ENCODE measurements at regions not wholly inside any gene's neighbourhood (a gene's known extent, or its start where the extent isn't known, plus 50 kb on each side); places are given as distances from the start of the nearest gene placed in this dataset.
A peak's percentile ranks its signal among the peaks of the same experiment; 100 is the strongest.
"Not testable (repeated sequence)": the region's sequence is repeated elsewhere in the genome, so short reads cannot be mapped to it uniquely, and the experiment has no call there.

- no peak for DNase-seq (ENCODE audit: low read depth)
Measured at GRCh38 chr6:4412077-4412476, 276.7 kb upstream of the ECI2 start.

- DNase-seq (ENCODE audit: low read depth), result not testable (repeated sequence)
Measured at GRCh38 chr6:4407710-4408109, 272.3 kb upstream of the ECI2 start.

DNA sequence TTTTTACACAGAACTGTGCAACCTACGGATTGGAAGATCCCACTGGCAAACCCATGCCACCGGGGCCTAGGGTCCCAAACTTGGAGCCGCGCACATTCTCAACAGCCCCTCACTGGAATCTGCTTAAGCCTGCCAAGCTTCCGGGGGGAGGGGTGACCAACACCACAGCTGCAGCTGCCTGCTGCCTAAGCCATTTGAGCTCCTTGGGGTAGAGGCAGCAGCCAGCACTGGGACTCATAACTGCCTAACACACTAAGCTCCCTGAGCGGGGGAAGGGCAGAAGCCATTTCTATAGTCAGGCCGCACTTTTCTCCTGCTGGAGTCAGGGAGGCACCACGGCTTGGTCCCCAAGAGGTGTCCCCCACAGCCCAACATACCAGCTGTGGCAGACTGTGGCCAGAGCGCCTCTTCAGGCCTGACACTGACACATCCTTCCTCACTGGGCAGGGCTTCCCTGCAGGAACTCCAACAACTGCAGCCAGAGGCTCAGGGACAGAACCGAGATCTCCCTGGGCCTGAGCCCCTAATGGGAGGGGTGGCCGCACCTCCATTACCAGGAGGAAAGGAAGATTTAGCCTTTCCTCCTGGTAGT, 270.3 kb upstream of the ECI2 start:
- DNase-seq (ENCODE audit: low read depth), result no peak

DNA sequence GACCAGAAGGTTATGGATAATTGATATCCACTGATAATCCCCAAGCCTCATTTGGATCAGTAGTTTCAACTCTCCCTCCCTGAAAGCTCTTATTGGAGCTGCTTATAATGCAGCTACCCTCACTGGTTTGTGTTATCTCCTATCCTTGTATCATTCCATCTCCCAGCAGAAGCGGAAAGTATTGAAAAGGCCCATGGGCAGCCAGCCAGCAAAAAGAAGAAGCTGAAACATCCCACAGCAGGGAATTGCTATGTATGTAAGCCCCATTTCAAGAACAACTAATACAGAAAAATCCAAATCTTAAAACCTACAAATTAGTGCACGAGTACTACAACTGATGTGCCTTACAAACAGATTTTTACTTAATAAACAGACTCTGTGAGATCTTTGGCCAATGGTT, 269.0 kb upstream of the ECI2 start:
- no peak for DNase-seq (ENCODE audit: low read depth)

DNA sequence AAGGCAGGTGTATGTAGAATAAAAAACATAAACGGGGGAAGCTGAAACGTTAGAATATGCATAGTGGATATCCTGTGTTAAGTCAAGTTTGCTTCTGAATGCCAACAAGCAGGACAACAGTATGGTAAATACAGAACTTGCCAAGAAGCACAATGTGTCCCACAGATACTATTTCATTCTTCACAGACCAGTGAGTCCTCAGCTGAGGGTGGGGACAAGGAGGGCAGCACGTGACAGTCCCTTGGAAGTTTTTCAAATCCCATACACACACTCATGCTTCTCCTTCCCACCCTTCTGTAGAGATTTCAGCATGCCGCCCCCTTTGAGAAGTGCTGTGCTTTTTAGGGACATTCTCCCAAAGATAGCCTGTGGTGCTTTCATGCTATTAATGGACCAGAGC, 268.5 kb upstream of the ECI2 start:
- DNase-seq (ENCODE audit: low read depth), result no peak

GRCh38 chr6:4403023-4403752, 267.8 kb upstream of the ECI2 start:
- DNase-seq (ENCODE audit: low read depth), result no peak

DNA sequence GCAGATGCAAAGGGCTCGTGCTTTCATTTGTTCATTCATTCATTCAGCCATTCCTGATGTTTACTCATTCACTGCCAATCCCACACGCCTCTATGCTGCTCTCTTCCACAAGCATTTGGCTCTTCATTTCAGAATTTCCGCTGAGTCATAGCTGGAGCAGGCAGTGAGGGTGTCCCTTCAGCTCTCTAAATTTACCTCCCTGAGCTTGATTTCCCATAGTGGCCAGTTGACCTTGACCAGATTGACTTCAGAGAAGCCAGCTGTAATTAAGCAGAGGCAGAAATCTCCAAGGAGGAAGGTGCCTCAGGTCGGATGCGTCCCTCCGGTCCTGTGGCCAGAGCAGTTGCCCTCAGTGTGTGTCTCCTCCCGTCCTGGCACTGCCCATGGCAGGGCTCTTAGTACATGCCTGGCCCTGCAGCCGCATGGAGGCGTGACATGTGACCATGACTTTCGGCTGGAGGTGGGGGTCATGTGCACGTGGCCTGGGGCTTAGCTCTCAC, 267.2 kb upstream of the ECI2 start:
- peak; percentile 96 for DNase-seq (ENCODE audit: low read depth)

DNA sequence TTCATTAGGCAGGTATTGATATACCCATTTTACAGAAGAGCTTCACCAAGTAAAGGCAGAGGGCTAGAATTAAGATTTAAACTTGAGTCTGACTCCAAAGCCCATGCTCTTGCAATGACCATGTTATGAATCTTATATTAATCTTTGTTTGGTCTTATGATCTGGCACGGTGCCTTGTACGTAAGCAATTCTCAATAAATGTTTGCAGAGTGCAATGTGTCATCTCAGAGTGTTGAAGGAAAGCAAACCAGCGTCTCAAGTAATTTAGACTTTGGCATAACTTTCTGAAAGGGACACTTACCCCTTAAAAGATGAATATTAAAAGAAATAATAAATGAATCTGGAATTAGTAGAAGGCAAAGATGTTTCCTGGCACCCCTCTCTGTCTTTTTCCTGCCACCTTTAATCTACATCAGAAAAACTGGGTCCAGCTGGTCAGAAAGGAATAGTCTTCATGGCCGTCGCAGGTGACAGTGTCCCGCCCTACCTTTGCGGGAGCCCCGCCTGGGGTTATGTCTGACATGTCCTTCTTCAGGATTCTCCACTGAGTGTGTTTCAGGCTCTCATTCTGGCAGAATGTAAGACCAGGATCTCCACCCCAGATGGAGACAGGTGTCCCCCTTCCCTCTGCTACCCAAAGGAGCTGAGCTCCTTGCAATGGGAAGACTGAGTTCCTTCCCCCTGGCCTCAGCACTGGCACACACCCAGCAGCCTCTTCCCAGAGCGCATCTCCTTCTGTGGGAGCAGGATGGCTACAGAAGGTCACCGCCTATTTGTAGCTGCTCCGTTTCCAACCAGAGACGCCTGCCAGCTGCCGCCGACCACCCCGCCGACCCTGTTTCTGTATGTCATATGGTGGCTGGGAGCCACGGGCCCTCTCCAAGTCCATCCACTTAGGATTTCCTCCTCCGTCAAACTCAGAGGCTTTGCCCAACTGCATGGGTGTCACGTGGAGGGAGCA, 266.3 kb upstream of the ECI2 start:
- DNase-seq (ENCODE audit: low read depth), result peak; percentile 40

- DNase-seq (ENCODE audit: low read depth), result no peak
Measured at GRCh38 chr6:4399656-4400055, 264.3 kb upstream of the ECI2 start.

GRCh38 chr6:4398791-4399190, 263.4 kb upstream of the ECI2 start:
- no peak for DNase-seq (ENCODE audit: low read depth)

DNA sequence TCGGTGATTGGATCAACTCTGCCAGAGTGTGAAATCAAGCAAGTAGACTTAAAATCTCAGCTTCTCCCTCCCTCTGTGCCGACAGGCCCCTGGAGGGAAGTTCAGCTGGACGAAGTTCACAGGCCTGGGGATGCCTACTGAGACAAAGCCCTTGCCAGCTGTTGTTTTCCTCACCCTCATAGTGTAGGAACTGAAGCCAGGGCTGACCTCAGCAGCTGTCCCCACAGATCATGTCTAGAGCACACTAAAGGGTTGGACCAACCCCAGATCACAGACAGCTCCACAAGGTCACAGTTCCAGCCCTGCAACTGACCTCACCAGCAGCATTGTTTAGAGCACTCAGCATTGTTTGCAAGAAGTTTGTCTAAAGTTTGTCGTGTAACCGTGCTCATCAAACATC, 261.9 kb upstream of the ECI2 start:
- no peak for DNase-seq (ENCODE audit: low read depth)

GRCh38 chr6:4396044-4396443, 260.7 kb upstream of the ECI2 start:
- no peak for DNase-seq (ENCODE audit: low read depth)

DNA sequence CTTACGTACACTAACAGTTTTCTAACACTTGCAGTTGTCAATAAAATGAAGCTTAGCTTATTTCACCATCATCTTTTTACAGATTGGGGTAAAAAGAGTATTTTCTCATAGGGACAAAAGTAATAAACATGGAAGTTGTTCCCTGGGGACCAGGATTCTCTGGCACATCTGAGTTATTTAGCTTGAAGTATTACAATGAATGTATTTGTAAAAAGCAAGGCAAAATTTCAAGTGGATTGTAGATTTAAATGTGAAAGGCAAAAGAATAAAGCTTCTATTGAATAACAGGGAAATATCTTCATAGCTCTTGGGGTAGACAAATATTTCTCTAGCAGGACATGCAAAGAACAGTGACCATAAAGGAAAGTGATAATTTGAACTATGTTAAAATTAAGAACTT, 260.0 kb upstream of the ECI2 start:
- DNase-seq (ENCODE audit: low read depth), result no peak

DNA sequence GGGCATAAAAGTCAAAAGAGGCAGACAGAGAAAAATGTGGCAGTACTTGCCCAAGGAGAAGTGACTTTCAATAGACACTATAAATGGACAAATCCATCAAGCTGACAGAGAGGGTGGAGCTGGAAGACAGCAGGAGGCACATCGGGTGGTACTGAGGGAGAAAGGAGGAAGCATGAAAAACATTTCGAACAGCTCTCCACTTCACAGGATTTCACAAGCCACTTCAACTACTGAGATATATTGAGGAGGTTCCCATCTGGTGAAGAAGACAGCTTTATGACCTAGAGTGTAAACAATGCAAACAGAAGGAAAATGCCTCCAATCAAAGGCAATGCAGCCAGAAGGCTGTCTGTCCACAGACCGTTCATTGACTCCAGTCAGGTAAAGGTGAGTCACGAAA, 259.4 kb upstream of the ECI2 start:
- no peak for DNase-seq (ENCODE audit: low read depth)

DNA sequence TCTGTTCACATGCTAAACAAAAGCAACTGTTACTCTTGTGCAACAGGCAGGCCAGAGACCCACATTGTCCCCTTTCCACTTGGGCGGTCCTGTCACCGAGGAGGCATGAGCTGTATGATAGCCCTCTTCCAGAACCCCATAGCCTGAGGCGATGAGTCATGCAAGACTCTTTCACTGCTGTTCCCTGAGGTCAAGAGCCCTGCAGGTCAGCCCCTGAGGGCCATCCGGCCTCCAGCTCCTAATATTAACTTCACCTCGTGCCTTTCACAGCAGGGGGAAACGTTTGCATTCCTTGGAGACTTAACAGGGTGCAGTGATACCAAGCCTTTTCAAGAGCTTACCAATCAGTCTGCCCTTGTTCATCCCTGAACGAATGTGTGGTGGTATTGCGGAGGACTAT, 253.3 kb upstream of the ECI2 start:
- peak; percentile 97 for DNase-seq (ENCODE audit: low read depth)

GRCh38 chr6:4384656-4385055, 249.3 kb upstream of the ECI2 start:
- no peak for DNase-seq (ENCODE audit: low read depth)

GRCh38 chr6:4383910-4384638, 248.7 kb upstream of the ECI2 start:
- peak; percentile 44 for DNase-seq (ENCODE audit: low read depth)

DNA sequence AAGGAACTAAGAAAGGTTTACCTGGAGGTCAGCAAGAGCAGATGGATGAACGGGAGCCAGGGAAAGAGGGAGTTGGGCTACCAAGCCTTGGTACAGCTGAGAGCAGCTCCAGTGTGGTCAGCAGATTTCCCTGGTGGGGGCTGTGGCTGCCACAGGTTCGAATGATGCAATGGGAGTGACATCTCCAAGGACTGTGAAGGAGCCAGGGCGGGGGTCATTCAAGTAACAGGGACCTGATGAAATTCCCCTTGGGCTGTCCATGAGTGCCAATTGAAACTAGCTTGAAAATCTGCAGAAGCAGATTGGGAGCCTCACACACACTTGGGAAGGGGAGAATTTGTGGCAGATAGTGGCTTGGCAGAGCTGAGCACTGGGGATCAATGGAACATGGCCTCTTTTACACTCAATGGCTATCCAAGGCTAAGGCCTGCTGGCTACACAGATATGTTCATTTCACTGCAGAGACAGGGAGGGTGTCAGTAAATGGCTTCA, 247.0 kb upstream of the ECI2 start:
- DNase-seq (ENCODE audit: low read depth), result no peak

- DNase-seq (ENCODE audit: low read depth), result no peak
Measured at GRCh38 chr6:4381381-4381780, 246.0 kb upstream of the ECI2 start.

GRCh38 chr6:4380881-4381281, 245.5 kb upstream of the ECI2 start:
- no peak for DNase-seq (ENCODE audit: low read depth)

- no peak for DNase-seq (ENCODE audit: low read depth)
Measured at GRCh38 chr6:4379958-4380357, 244.6 kb upstream of the ECI2 start.

All from M059J (cell line).